SU-DHL-6 (cell line): ENCODE measurements at regions not wholly inside any gene's neighbourhood (a gene's known extent, or its start where the extent isn't known, plus 50 kb on each side); places are given as distances from the start of the nearest gene placed in this dataset.

ENCODE experiments used
- EZH2phosphoT487 ChIP-seq: fragments of 200-600 bp; sonication (generic), shearing (Covaris generic); conservative IDR thresholded peaks from 2 replicates; pipeline ENCODE4 v1.6.1; 2018; ENCODE audit warnings: mild to moderate bottlenecking, antibody characterized with exemption, low read length, moderate library complexity, mixed read lengths
- TF ChIP-seq, protein P1 (sequence below): fragments of 200-600 bp; sonication (generic); IDR thresholded peaks from one replicate; pipeline ENCODE4 v1.5.1; 2017; ENCODE audit warnings: antibody characterized with exemption, mild to moderate bottlenecking, low read length, moderate library complexity; ENCODE audit not compliant: insufficient read depth, poor library complexity, severe bottlenecking

DNA sequence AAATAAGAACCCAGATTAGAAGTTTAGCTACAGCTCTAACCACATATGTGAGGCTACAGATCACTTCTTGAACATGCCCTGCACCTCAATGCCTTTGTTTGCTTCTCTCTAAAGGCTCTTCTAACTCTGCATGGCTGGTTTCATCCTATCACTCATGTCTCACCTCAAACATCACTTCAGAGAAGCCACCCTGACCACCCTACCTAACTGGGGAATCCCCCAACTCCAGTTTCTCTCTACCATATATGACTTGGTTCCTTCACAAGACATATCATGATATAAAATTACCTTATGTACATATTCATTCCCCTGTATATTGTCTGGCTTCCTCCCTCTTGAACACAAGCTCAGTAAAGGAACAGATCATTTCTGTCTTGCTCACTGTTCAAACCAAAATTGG is 250.2 kb upstream of the GRIP1 start:
- TF ChIP-seq, protein P1, sequence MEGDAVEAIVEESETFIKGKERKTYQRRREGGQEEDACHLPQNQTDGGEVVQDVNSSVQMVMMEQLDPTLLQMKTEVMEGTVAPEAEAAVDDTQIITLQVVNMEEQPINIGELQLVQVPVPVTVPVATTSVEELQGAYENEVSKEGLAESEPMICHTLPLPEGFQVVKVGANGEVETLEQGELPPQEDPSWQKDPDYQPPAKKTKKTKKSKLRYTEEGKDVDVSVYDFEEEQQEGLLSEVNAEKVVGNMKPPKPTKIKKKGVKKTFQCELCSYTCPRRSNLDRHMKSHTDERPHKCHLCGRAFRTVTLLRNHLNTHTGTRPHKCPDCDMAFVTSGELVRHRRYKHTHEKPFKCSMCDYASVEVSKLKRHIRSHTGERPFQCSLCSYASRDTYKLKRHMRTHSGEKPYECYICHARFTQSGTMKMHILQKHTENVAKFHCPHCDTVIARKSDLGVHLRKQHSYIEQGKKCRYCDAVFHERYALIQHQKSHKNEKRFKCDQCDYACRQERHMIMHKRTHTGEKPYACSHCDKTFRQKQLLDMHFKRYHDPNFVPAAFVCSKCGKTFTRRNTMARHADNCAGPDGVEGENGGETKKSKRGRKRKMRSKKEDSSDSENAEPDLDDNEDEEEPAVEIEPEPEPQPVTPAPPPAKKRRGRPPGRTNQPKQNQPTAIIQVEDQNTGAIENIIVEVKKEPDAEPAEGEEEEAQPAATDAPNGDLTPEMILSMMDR, result no peak
- TF ChIP-seq EZH2phosphoT487, result no peak
